Sigmoid colon (tissue), 6 donors: ENCODE measurements at regions not wholly inside any gene's neighbourhood (a gene's known extent, or its start where the extent isn't known, plus 50 kb on each side); places are given as distances from the start of the nearest gene placed in this dataset.

Experiments
- DNase-seq: peaks from one replicate; pipeline ENCODE4 v3.0.0-alpha.2; 2019
- H3K27ac ChIP-seq, 4 donors: fragments of 200-600 bp; sonication (generic); one replicate each; pipeline ENCODE4 v1.5.1; 2016 to 2019; ENCODE audit warnings: mild to moderate bottlenecking in 1 of 4
- H3K27me3 ChIP-seq, 3 donors: fragments of 200-600 bp; sonication (generic); one replicate each; pipeline ENCODE4 v1.5.1; 2019; ENCODE audit warnings: mild to moderate bottlenecking in 1 of 3
- H3K36me3 ChIP-seq, 4 donors: fragments of 200-600 bp; sonication (generic); one replicate each; pipeline ENCODE4 v1.5.1; 2016 to 2019
- H3K4me1 ChIP-seq, 4 donors: fragments of 200-600 bp; sonication (generic); one replicate each; pipeline ENCODE4 v1.5.1; 2017 to 2019
- H3K4me3 ChIP-seq, 4 donors: fragments of 200-600 bp; sonication (generic); one replicate each; pipeline ENCODE4 v1.5.1; 2017 to 2019; ENCODE audit warnings: mild to moderate bottlenecking in 2 of 4, moderate library complexity in 1 of 4
- H3K9me3 ChIP-seq, 4 donors: fragments of 200-600 bp in 3 of 4; sonication (generic) in 3 of 4; one replicate each; pipeline versions ENCODE4 v1.5.1 to v1.6.1; 2013 to 2019
- CTCF ChIP-seq, 4 experiments: fragments of 450-650 bp in 3 of 4; fragments of 200-600 bp in 1 of 4; IDR thresholded peaks; one replicate each; pipeline ENCODE4 v1.5.1; 2016 to 2019; ENCODE audit warnings: antibody characterized with exemption in 4 of 4, mild to moderate bottlenecking in 3 of 4, moderate library complexity in 2 of 4
- EP300 ChIP-seq, 4 donors: sonication (generic); formaldehyde crosslinking; IDR thresholded peaks; one replicate each; pipeline ENCODE4 v1.6.1; 2017; ENCODE audit warnings: antibody characterized with exemption in 4 of 4
- POLR2A ChIP-seq, 2 donors: fragments of 450-650 bp; IDR thresholded peaks; one replicate each; pipeline ENCODE4 v1.6.1; 2016; ENCODE audit warnings: antibody characterized with exemption in 2 of 2, mild to moderate bottlenecking in 2 of 2, moderate library complexity in 2 of 2
- POLR2AphosphoS5 ChIP-seq, 4 donors: sonication (generic); formaldehyde crosslinking; IDR thresholded peaks; one replicate each; pipeline ENCODE4 v1.6.1; 2017; ENCODE audit warnings: antibody characterized with exemption in 4 of 4
- WGBS, 2 donors: extraction: QIAGEN DNeasy Blood & Tissue Kit; methylation state at CpG; one replicate each; pipeline ENCODE4 v1.1.7; 2013; 5-methylcytosine and 5-hydroxymethylcytosine counted together
- intact Hi-C: fragments of 100-400 bp; cut with DNase I; formaldehyde crosslinking; loops from one replicate; pipeline ENCODE4 v1.15.1; 2023
- donor health status: healthy with polysubstance abuse.
- donor health status: healthy.

- Histone ChIP-seq H3K27me3 (no peaks in the 10 kb centered on the region), H3K4me1 (no peaks in the 10 kb centered on the region), H3K9me3 (no peaks in the 10 kb centered on the region), H3K27ac (no peak overlapping the region), H3K4me3 (no peak overlapping the region), H3K36me3 (no peaks in the 10 kb centered on the region)
- intact Hi-C loops = no loop called here
- TF ChIP-seq POLR2AphosphoS5 (IDR thresholded peaks at IDR 0.05) (no peak), EP300 (IDR thresholded peaks at IDR 0.05) (no peak), POLR2A (IDR thresholded peaks at IDR 0.05) (no peak), CTCF (IDR thresholded peaks at IDR 0.05) (no peak)
- DNase-seq = no peak
- 66 to 76% methylated on average over 4 of the region's 4 CpGs for WGBS, 2 donors
These were observed 141.2 kb downstream of the TRIM36 start for GRCh38 chr5:115028557-115028956.

DNA sequence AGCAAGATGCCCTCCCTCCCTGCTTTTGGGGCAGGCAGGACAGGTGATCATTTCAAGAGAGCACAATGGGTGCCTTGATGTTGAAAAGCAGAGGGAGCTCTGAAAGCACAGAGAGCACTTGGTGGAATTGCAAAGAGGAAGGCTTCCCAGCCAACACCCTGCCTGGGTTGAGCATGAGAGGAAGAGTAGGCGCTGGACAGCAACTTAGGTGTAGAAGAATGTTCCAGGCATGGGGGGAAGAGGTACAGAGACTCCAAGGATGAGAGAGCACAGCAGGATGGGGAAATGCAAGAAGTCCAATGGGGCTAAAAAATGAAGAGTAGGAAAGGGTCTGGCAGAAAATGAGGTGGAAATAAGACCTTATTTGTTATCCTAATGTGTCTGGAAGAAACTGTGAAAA, 144.8 kb downstream of the TRIM36 start:
- WGBS, 2 donors = 57 to 67% methylated on average over 1 of the region's 1 CpG
- H3K36me3 ChIP-seq = no peaks in the 10 kb centered on the region
- H3K9me3 ChIP-seq = no peaks in the 10 kb centered on the region
- H3K4me3 ChIP-seq = no peak overlapping the region
- H3K27ac ChIP-seq = no peak overlapping the region
- intact Hi-C loops = no loop called here
- TF ChIP-seq CTCF (IDR thresholded peaks at IDR 0.05) (no peak), EP300 (IDR thresholded peaks at IDR 0.05) (no peak), POLR2AphosphoS5 (IDR thresholded peaks at IDR 0.05) (no peak), POLR2A (IDR thresholded peaks at IDR 0.05) (no peak)
- H3K27me3 ChIP-seq = no peaks in the 10 kb centered on the region
- no peaks in the 10 kb centered on the region for H3K4me1 ChIP-seq
- DNase-seq = no peak

- TF ChIP-seq CTCF (IDR thresholded peaks at IDR 0.05) = no peak
- no peak for TF ChIP-seq POLR2AphosphoS5 (IDR thresholded peaks at IDR 0.05)
- TF ChIP-seq POLR2A (IDR thresholded peaks at IDR 0.05) = no peak
- TF ChIP-seq EP300 (IDR thresholded peaks at IDR 0.05) = no peak
These were observed 147.4 kb downstream of the TRIM36 start for GRCh38 chr5:115022303-115022702.

GRCh38 chr5:115016646-115017045, 153.1 kb downstream of the TRIM36 start:
- 64 to 79% methylated on average over 1 of the region's 1 CpG for WGBS, 2 donors
- Histone ChIP-seq H3K4me1 (no peaks in the 10 kb centered on the region), H3K4me3 (no peak overlapping the region), H3K9me3 (peaks cover 0 to 2% (median 0%) of the 10 kb centered on the region in 4 donors), H3K36me3 (no peaks in the 10 kb centered on the region), H3K27ac (no peak overlapping the region), H3K27me3 (no peaks in the 10 kb centered on the region)
- intact Hi-C loops = no loop called here
- TF ChIP-seq POLR2AphosphoS5 (IDR thresholded peaks at IDR 0.05) = no peak
- TF ChIP-seq EP300 (IDR thresholded peaks at IDR 0.05) = no peak
- TF ChIP-seq POLR2A (IDR thresholded peaks at IDR 0.05) = no peak
- TF ChIP-seq CTCF (IDR thresholded peaks at IDR 0.05) = no peak
- DNase-seq = no peak

More at GRCh38 chr5:115022303-115022702, 147.4 kb downstream of the TRIM36 start:
- intact Hi-C loops = no loop called here
- H3K36me3 ChIP-seq = no peaks in the 10 kb centered on the region
- no peaks in the 10 kb centered on the region for H3K4me1 ChIP-seq
- no peak overlapping the region for H3K4me3 ChIP-seq
- H3K27ac ChIP-seq = no peak overlapping the region
- no peaks in the 10 kb centered on the region for H3K9me3 ChIP-seq
- no peaks in the 10 kb centered on the region for H3K27me3 ChIP-seq
- DNase-seq = no peak

DNA sequence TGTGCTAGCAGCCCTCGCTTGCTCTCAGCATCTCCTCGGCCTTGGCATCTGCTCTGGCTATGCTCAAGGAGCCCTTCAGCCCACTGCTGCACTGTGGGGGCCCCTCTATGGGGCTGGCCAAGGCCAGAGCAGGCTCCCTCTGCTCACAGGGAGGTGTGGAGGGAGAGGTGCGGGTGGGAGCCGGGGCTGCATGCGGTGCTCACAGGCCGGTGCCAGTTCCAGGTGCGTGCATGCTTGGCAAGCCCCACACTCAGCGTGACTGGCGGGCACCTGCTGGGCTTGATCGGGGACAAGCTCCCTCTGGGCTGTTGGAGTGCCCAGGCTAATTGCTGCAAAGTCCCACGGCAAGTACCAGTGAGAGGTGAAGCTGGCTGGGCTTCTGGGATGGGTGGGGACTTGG, 170.5 kb downstream of the TRIM36 start:
- H3K4me3 ChIP-seq = no peak overlapping the region
- H3K27ac ChIP-seq = no peak overlapping the region
- 92 to 96% methylated on average over 9 to 11 of the region's 11 CpGs for WGBS, 2 donors
- H3K4me1 ChIP-seq = no peaks in the 10 kb centered on the region
- intact Hi-C loops = no loop called here
- no peaks in the 10 kb centered on the region for H3K27me3 ChIP-seq
- no peak for DNase-seq
- TF ChIP-seq POLR2A (IDR thresholded peaks at IDR 0.05) (no peak), EP300 (IDR thresholded peaks at IDR 0.05) (no peak), POLR2AphosphoS5 (IDR thresholded peaks at IDR 0.05) (no peak), CTCF (IDR thresholded peaks at IDR 0.05) (no peak)
- no peaks in the 10 kb centered on the region for H3K36me3 ChIP-seq
- H3K9me3 ChIP-seq = no peaks in the 10 kb centered on the region
